ENCODE measurements at regions not wholly inside any gene's neighbourhood (a gene's known extent, or its start where the extent isn't known, plus 50 kb on each side); places are given as distances from the start of the nearest gene placed in this dataset.

- TF ChIP-seq CTCF (IDR thresholded peaks at IDR 0.05) (no peak), POLR2AphosphoS5 (IDR thresholded peaks at IDR 0.05) (no peak), POLR2A (IDR thresholded peaks at IDR 0.05) (no peak)
- Histone ChIP-seq H3K9me3 (no peaks in the 10 kb centered on the region), H3K4me1 (replicated peaks) (no peaks in the 10 kb centered on the region), H3K27ac (no peak overlapping the region), H3K27me3 (replicated peaks; ENCODE audit: insufficient read depth) (no peaks in the 10 kb centered on the region), H3K36me3 (no peaks in the 10 kb centered on the region), H3K4me3 (no peak overlapping the region)
- WGBS = 88% methylated on average over 1 of the region's 1 CpG
- no peak for DNase-seq (ENCODE audit: low spot score)
- intact Hi-C loops (cut with DNase I) = no loop called here
These were observed 105.3 kb upstream of the ZPLD1 start for GRCh38 chr3:102329561-102329960.

- H3K27ac ChIP-seq = no peak overlapping the region
- TF ChIP-seq POLR2AphosphoS5 (IDR thresholded peaks at IDR 0.05) (no peak), POLR2A (IDR thresholded peaks at IDR 0.05) (no peak), CTCF (IDR thresholded peaks at IDR 0.05) (no peak)
- no peak overlapping the region for H3K4me3 ChIP-seq
- intact Hi-C loops (cut with DNase I) = no loop called here
- no peak for DNase-seq (ENCODE audit: low spot score)
- no peaks in the 10 kb centered on the region for H3K4me1 ChIP-seq (replicated peaks)
- no peaks in the 10 kb centered on the region for H3K36me3 ChIP-seq
- H3K9me3 ChIP-seq = no peaks in the 10 kb centered on the region
- H3K27me3 ChIP-seq (replicated peaks; ENCODE audit: insufficient read depth) = no peaks in the 10 kb centered on the region
- 93% methylated on average over 1 of the region's 1 CpG for WGBS
These were observed 102.6 kb upstream of the ZPLD1 start for GRCh38 chr3:102332205-102332604.

- TF ChIP-seq POLR2A (IDR thresholded peaks at IDR 0.05) (no peak), POLR2AphosphoS5 (IDR thresholded peaks at IDR 0.05) (no peak), CTCF (IDR thresholded peaks at IDR 0.05) (no peak)
These were observed 101.9 kb upstream of the ZPLD1 start for GRCh38 chr3:102332934-102333333.

GRCh38 chr3:102336130-102336529, 98.7 kb upstream of the ZPLD1 start:
- whole genome bisulfite sequencing = 76% methylated on average over 3 of the region's 3 CpGs
- TF ChIP-seq POLR2AphosphoS5 (IDR thresholded peaks at IDR 0.05) = no peak
- TF ChIP-seq POLR2A (IDR thresholded peaks at IDR 0.05) = no peak
- TF ChIP-seq CTCF (IDR thresholded peaks at IDR 0.05) = no peak

More at GRCh38 chr3:102332934-102333333, 101.9 kb upstream of the ZPLD1 start:
- Histone ChIP-seq H3K36me3 (no peaks in the 10 kb centered on the region), H3K9me3 (no peaks in the 10 kb centered on the region), H3K27ac (no peak overlapping the region), H3K4me1 (replicated peaks) (no peaks in the 10 kb centered on the region), H3K4me3 (no peak overlapping the region), H3K27me3 (replicated peaks; ENCODE audit: insufficient read depth) (no peaks in the 10 kb centered on the region)
- DNase-seq (ENCODE audit: low spot score) = no peak
- intact Hi-C loops (cut with DNase I) = no loop called here

GRCh38 chr3:102339671-102340070, 95.1 kb upstream of the ZPLD1 start:
- DNase-seq (ENCODE audit: low spot score) = no peak
- H3K4me1 ChIP-seq (replicated peaks) = no peaks in the 10 kb centered on the region
- H3K36me3 ChIP-seq = no peaks in the 10 kb centered on the region
- WGBS = 94% methylated on average over 2 of the region's 2 CpGs
- no peaks in the 10 kb centered on the region for H3K27me3 ChIP-seq (replicated peaks; ENCODE audit: insufficient read depth)
- no peak for TF ChIP-seq CTCF (IDR thresholded peaks at IDR 0.05)
- no peak overlapping the region for H3K27ac ChIP-seq
- intact Hi-C loops (cut with DNase I) = no loop called here
- H3K4me3 ChIP-seq = no peak overlapping the region
- no peaks in the 10 kb centered on the region for H3K9me3 ChIP-seq

More at GRCh38 chr3:102336130-102336529, 98.7 kb upstream of the ZPLD1 start:
- no peaks in the 10 kb centered on the region for H3K4me1 ChIP-seq (replicated peaks)
- no peaks in the 10 kb centered on the region for H3K9me3 ChIP-seq
- H3K4me3 ChIP-seq = no peak overlapping the region
- intact Hi-C loops (cut with DNase I) = no loop called here
- no peak overlapping the region for H3K27ac ChIP-seq
- H3K27me3 ChIP-seq (replicated peaks; ENCODE audit: insufficient read depth) = no peaks in the 10 kb centered on the region
- no peak for DNase-seq (ENCODE audit: low spot score)
- H3K36me3 ChIP-seq = no peaks in the 10 kb centered on the region
